SU-DHL-6 (cell line): ENCODE measurements at regions not wholly inside any gene's neighbourhood (a gene's known extent, or its start where the extent isn't known, plus 50 kb on each side); places are given as distances from the start of the nearest gene placed in this dataset.

Source experiments
- H2AFZ ChIP-seq: fragments of 200-600 bp; sonication (generic); 2 replicates; pipeline ENCODE4 v1.6.1; 2014; ENCODE audit warnings: low read depth, mild to moderate bottlenecking, moderate library complexity, mixed read lengths, antibody characterized with exemption, low read length; ENCODE audit not compliant: severe bottlenecking
- H3F3A ChIP-seq: fragments of 200-600 bp; shearing (Covaris generic); 2 replicates; pipeline ENCODE4 v1.6.0; 2016; ENCODE audit warnings: antibody characterized with exemption, mild to moderate bottlenecking; ENCODE audit not compliant: insufficient read depth
- H3K27ac ChIP-seq: fragments of 200-600 bp; sonication (generic); 2 replicates; pipeline ENCODE4 v1.5.1; 2016; ENCODE audit warnings: low read depth, mild to moderate bottlenecking, low read length, moderate library complexity, mixed read lengths
- H3K27me3 ChIP-seq: fragments of 200-600 bp; sonication (generic), shearing (Covaris generic); 2 replicates; pipeline ENCODE4 v1.6.0; 2014; ENCODE audit warnings: mild to moderate bottlenecking, low read length
- H3K36me3 ChIP-seq: fragments of 200-600 bp; sonication (generic); 2 replicates; pipeline ENCODE4 v1.6.1; 2014; ENCODE audit warnings: mild to moderate bottlenecking, low read length, mixed read lengths
- H3K4me2 ChIP-seq: fragments of 300-600, 200-600 bp; shearing (Covaris generic), sonication (generic); 2 replicates; pipeline ENCODE4 v1.6.0; 2014; ENCODE audit warnings: low read length, low read depth, mild to moderate bottlenecking; ENCODE audit not compliant: poor library complexity, severe bottlenecking
- H3K4me3 ChIP-seq: fragments of 200-600 bp; sonication (generic); 2 replicates; pipeline ENCODE4 v1.5.1; 2014; ENCODE audit warnings: antibody characterized with exemption, low read length, mild to moderate bottlenecking, mixed read lengths; ENCODE audit not compliant: insufficient read depth, poor library complexity, severe bottlenecking
- H3K79me2 ChIP-seq: fragments of 200-600 bp; sonication (generic); 2 replicates; pipeline ENCODE4 v1.6.1; 2014; ENCODE audit warnings: mild to moderate bottlenecking, low read length, moderate library complexity; ENCODE audit not compliant: insufficient read depth
- H3K9ac ChIP-seq: fragments of 200-600 bp; sonication (generic); 2 replicates; pipeline ENCODE4 v1.7.0; 2014; ENCODE audit warnings: mild to moderate bottlenecking, low read length
- H3K9me2 ChIP-seq: fragments of 200-600 bp; sonication (generic); replicated peaks from 2 replicates; pipeline ENCODE4 v1.6.1; 2014; ENCODE audit warnings: low read length; ENCODE audit not compliant: insufficient read depth
- H3K9me3 ChIP-seq: fragments of 200-600 bp; sonication (generic); 2 replicates; pipeline ENCODE4 v1.6.1; 2014; ENCODE audit warnings: low read length, mixed read lengths; ENCODE audit not compliant: insufficient read depth
- H4K20me1 ChIP-seq: fragments of 200-600 bp; sonication (generic); 2 replicates; pipeline ENCODE4 v1.6.1; 2014; ENCODE audit warnings: low read depth, mild to moderate bottlenecking, antibody characterized with exemption, low read length, moderate library complexity, mixed read lengths
- EZH2phosphoT487 ChIP-seq: fragments of 200-600 bp; sonication (generic), shearing (Covaris generic); conservative IDR thresholded peaks from 2 replicates; pipeline ENCODE4 v1.6.1; 2018; ENCODE audit warnings: mild to moderate bottlenecking, antibody characterized with exemption, low read length, moderate library complexity, mixed read lengths
- TF ChIP-seq, protein P1 (sequence below): fragments of 200-600 bp; sonication (generic); IDR thresholded peaks from one replicate; pipeline ENCODE4 v1.5.1; 2017; ENCODE audit warnings: antibody characterized with exemption, mild to moderate bottlenecking, low read length, moderate library complexity; ENCODE audit not compliant: insufficient read depth, poor library complexity, severe bottlenecking

DNA sequence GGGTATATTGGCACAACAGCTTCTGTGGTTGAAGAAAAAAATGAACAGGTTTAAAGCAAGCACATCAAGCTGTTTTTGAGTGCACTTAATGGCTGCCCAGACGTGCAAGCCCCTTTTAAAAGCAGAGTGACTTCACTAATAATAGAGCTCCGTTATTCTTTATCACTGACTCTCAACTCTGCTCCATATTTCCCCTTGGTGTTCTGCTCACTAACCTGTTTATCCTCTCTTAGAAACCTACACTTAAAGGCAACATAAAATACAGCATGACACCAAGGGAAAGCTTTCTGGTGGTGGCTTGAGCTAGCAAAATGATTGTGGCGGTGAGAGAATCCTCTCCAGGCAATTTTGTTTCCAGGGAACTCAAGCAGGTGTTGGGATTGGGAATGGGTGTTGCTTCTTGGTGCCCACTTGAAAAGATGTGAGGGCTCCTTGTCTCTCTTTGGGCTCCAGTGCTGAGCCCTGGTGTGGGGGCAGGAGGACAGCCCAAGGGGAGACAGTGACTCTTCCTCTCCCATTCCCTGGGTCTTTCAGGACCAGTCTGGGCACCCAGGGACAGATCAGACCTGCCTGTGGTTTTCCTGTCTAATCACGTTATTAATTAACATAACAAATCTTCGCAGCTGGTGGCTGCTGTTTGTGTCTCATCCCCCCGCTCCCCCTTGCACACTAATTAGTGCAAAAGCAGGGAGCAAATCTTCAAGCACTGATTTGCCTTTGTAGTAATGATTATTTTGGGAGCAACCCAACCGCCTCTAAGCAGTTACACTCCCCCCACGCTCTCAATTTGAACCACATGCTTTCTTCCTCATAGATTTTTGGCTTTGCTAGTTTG, 289.4 kb upstream of the CXCR4 start:
- H3K9me2 ChIP-seq = no peaks in the 10 kb centered on the region
- no peaks in the 10 kb centered on the region for H3K79me2 ChIP-seq
- no peaks in the 10 kb centered on the region for H3K9me3 ChIP-seq
- H3K9ac ChIP-seq = no peak overlapping the region
- H2AFZ ChIP-seq = no peak overlapping the region
- no peaks in the 10 kb centered on the region for H3K36me3 ChIP-seq
- H4K20me1 ChIP-seq = no peaks in the 10 kb centered on the region
- TF ChIP-seq, protein P1, sequence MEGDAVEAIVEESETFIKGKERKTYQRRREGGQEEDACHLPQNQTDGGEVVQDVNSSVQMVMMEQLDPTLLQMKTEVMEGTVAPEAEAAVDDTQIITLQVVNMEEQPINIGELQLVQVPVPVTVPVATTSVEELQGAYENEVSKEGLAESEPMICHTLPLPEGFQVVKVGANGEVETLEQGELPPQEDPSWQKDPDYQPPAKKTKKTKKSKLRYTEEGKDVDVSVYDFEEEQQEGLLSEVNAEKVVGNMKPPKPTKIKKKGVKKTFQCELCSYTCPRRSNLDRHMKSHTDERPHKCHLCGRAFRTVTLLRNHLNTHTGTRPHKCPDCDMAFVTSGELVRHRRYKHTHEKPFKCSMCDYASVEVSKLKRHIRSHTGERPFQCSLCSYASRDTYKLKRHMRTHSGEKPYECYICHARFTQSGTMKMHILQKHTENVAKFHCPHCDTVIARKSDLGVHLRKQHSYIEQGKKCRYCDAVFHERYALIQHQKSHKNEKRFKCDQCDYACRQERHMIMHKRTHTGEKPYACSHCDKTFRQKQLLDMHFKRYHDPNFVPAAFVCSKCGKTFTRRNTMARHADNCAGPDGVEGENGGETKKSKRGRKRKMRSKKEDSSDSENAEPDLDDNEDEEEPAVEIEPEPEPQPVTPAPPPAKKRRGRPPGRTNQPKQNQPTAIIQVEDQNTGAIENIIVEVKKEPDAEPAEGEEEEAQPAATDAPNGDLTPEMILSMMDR = no peak
- no peak for TF ChIP-seq EZH2phosphoT487
- H3K4me2 ChIP-seq = no peak overlapping the region
- H3K4me3 ChIP-seq = no peak overlapping the region
- no peaks in the 10 kb centered on the region for H3F3A ChIP-seq
- no peak overlapping the region for H3K27ac ChIP-seq
- no peaks in the 10 kb centered on the region for H3K27me3 ChIP-seq

DNA sequence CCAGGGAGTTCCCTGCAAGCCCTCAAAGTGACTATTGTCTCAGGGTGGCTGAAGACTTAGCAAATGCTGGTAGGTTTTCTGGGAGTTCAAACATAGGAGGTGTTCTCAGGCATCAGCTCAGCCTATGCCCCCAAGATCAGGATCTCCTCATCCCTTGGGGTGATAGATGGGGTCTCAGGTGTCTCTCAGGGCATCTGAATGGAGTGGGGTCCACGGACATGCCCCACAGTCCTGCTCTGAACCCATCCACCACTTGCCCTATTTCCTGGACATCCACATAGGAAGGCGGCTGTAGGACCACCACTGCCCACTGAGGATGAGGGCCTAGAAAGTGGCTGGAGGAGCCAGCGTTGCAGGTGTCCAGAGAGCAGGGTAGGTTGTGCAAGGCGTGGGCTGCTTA, 287.0 kb upstream of the CXCR4 start:
- Histone ChIP-seq H3K9ac (no peak overlapping the region), H2AFZ (no peak overlapping the region), H3K4me2 (no peak overlapping the region), H3K9me2 (no peaks in the 10 kb centered on the region), H3F3A (no peaks in the 10 kb centered on the region), H4K20me1 (no peaks in the 10 kb centered on the region), H3K27me3 (no peaks in the 10 kb centered on the region), H3K4me3 (no peak overlapping the region), H3K9me3 (no peaks in the 10 kb centered on the region), H3K27ac (no peak overlapping the region), H3K36me3 (no peaks in the 10 kb centered on the region), H3K79me2 (no peaks in the 10 kb centered on the region)
- no peak for TF ChIP-seq EZH2phosphoT487
- TF ChIP-seq, protein P1 = no peak

DNA sequence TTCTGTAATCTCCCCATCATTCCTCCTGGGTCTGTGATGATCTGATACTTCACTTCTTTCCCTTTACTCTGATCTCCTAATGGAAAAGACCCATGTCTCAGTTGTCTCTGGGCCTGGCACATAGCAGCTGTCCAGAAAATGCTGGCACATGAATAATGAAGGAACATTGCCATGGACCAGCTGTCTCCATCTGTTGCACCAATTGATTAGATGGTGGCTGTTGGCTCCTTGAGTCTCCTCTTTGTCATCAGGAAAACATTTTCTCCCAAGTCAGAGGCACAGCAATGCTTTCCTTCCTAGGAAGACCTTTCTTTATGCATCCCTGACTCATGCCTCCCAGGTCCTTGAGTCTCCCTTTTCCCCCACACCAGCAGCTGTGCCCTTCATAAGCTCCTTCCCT, 286.2 kb upstream of the CXCR4 start:
- Histone ChIP-seq H3K36me3 (no peaks in the 10 kb centered on the region), H3K27ac (no peak overlapping the region), H3K4me3 (no peak overlapping the region), H3K9me3 (no peaks in the 10 kb centered on the region), H4K20me1 (no peaks in the 10 kb centered on the region), H3K4me2 (no peak overlapping the region), H3F3A (no peaks in the 10 kb centered on the region), H3K9me2 (no peaks in the 10 kb centered on the region), H3K27me3 (no peaks in the 10 kb centered on the region), H3K79me2 (no peaks in the 10 kb centered on the region), H3K9ac (no peak overlapping the region), H2AFZ (no peak overlapping the region)
- no peak for TF ChIP-seq EZH2phosphoT487
- TF ChIP-seq, protein P1 = no peak
